ENCODE measurements at regions not wholly inside any gene's neighbourhood (a gene's known extent, or its start where the extent isn't known, plus 50 kb on each side); places are given as distances from the start of the nearest gene placed in this dataset.

DNA sequence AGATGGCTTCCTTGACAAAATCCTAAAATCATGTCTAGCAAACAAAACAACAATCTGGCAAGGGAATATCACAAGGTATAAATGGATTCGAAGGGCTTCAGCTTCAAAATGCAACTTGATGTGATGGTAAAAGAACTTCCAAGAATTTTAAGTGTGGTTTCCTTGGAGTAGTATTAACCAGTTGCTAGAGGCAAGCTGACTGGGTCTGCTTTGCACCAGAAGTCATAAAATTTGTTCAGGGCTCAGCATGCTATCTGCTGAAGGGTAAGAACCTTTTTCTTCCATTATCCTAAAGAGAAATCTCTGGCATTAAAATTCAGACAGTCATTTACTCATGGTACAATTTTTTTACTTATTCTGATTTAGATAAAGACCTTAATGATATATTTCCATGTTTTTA, 516.7 kb downstream of the TXNL1 start:
- TF ChIP-seq, protein P1, sequence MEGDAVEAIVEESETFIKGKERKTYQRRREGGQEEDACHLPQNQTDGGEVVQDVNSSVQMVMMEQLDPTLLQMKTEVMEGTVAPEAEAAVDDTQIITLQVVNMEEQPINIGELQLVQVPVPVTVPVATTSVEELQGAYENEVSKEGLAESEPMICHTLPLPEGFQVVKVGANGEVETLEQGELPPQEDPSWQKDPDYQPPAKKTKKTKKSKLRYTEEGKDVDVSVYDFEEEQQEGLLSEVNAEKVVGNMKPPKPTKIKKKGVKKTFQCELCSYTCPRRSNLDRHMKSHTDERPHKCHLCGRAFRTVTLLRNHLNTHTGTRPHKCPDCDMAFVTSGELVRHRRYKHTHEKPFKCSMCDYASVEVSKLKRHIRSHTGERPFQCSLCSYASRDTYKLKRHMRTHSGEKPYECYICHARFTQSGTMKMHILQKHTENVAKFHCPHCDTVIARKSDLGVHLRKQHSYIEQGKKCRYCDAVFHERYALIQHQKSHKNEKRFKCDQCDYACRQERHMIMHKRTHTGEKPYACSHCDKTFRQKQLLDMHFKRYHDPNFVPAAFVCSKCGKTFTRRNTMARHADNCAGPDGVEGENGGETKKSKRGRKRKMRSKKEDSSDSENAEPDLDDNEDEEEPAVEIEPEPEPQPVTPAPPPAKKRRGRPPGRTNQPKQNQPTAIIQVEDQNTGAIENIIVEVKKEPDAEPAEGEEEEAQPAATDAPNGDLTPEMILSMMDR (IDR thresholded peaks at IDR 0.05) = no peak
- no peak for TF ChIP-seq POLR2A (IDR thresholded peaks at IDR 0.05)

Measured in gastroesophageal sphincter (tissue), 3 donors.